Bronchial epithelial cell (primary cell): ENCODE measurements at regions not wholly inside any gene's neighbourhood (a gene's known extent, or its start where the extent isn't known, plus 50 kb on each side); places are given as distances from the start of the nearest gene placed in this dataset.

ENCODE experiments used
- DNase-seq: peaks from one replicate; pipeline ENCODE4 v3.0.0-alpha.2; 2010; ENCODE audit warnings: low read depth
- FAIRE-seq: peaks from 2 replicates; lab custom pipeline; 2011; peaks lifted over from hg19 to GRCh38; lab: Jason Lieb, UNC
- H3K27me3 ChIP-seq: 2 replicates; pipeline ENCODE4 v1.5.1; 2011; ENCODE audit warnings: low read length; ENCODE audit not compliant: control insufficient read depth, insufficient read depth
- H3K36me3 ChIP-seq: 2 replicates; pipeline ENCODE4 v1.5.1; 2011; ENCODE audit warnings: low read length; ENCODE audit not compliant: control insufficient read depth, insufficient read depth
- H3K4me3 ChIP-seq: 2 replicates; pipeline ENCODE4 v1.5.1; 2011; ENCODE audit warnings: mild to moderate bottlenecking, low read depth, low read length, control low read depth
- TF ChIP-seq, protein P1 (sequence below): IDR thresholded peaks from 2 replicates; pipeline ENCODE4 v1.5.1; 2011; ENCODE audit warnings: mild to moderate bottlenecking, moderate library complexity, low read length, control low read depth, inconsistent platforms; ENCODE audit not compliant: insufficient read depth, severe bottlenecking

GRCh38 chr4:31334086-31334910, 614.1 kb downstream of the PCDH7 start:
- no peak for FAIRE-seq
- TF ChIP-seq, protein P1, sequence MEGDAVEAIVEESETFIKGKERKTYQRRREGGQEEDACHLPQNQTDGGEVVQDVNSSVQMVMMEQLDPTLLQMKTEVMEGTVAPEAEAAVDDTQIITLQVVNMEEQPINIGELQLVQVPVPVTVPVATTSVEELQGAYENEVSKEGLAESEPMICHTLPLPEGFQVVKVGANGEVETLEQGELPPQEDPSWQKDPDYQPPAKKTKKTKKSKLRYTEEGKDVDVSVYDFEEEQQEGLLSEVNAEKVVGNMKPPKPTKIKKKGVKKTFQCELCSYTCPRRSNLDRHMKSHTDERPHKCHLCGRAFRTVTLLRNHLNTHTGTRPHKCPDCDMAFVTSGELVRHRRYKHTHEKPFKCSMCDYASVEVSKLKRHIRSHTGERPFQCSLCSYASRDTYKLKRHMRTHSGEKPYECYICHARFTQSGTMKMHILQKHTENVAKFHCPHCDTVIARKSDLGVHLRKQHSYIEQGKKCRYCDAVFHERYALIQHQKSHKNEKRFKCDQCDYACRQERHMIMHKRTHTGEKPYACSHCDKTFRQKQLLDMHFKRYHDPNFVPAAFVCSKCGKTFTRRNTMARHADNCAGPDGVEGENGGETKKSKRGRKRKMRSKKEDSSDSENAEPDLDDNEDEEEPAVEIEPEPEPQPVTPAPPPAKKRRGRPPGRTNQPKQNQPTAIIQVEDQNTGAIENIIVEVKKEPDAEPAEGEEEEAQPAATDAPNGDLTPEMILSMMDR, result no peak
- DNase-seq, result no peak
- no peaks in the 10 kb centered on the region for H3K36me3 ChIP-seq
- H3K4me3 ChIP-seq, result no peak overlapping the region
- no peaks in the 10 kb centered on the region for H3K27me3 ChIP-seq

GRCh38 chr4:31338000-31338399, 617.8 kb downstream of the PCDH7 start:
- TF ChIP-seq, protein P1, result no peak
- FAIRE-seq (no peak), DNase-seq (no peak)
- no peaks in the 10 kb centered on the region for H3K36me3 ChIP-seq
- H3K27me3 ChIP-seq, result no peaks in the 10 kb centered on the region
- no peak overlapping the region for H3K4me3 ChIP-seq

DNA sequence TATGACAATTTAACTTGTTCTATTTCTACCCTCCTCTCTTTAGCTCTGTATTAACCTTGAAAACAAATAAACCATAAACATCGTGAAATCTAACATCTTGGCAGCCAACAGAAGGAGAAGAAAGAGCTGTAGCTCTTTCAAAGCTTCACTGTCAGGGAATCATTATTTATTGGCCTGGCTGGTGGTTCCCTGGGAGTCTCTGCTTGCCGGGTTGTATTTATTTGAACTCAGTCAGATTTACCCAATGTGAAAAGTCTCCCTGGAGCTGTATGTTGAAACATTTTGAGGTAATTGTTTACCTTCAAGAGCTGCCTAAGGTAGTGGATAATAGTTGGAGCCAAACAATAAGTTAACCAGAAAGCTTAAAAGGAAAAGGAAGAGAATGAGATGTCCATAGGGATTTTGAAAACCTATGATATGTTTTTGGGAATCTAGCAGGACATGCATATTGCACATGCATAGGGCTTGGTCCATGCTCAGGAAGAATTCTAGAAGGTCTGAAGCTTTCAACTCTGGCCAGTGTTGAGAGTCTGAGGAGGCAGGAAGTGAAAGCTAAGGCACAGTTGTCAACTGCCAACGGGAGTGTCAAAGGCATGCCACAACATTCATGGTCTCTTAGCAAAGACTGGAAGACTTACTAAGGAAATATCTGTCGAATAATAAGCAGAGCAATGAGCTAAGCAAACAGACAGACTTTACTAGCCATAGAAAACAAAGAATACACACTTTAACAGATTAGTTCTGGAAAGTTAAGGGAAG, 621.6 kb downstream of the PCDH7 start:
- no peaks in the 10 kb centered on the region for H3K27me3 ChIP-seq
- TF ChIP-seq, protein P1, result no peak
- FAIRE-seq (no peak), DNase-seq (peak; percentile 14)
- H3K36me3 ChIP-seq, result no peaks in the 10 kb centered on the region
- no peak overlapping the region for H3K4me3 ChIP-seq

- FAIRE-seq (no peak), DNase-seq (no peak)
- Histone ChIP-seq H3K27me3 (no peaks in the 10 kb centered on the region), H3K4me3 (no peak overlapping the region), H3K36me3 (no peaks in the 10 kb centered on the region)
- TF ChIP-seq, protein P1, result no peak
These were observed 622.9 kb downstream of the PCDH7 start for GRCh38 chr4:31343061-31343460.

- no peak for FAIRE-seq
These were observed 629.7 kb downstream of the PCDH7 start for GRCh38 chr4:31349907-31350306.

More at GRCh38 chr4:31349907-31350306, 629.7 kb downstream of the PCDH7 start:
- H3K27me3 ChIP-seq, result no peaks in the 10 kb centered on the region
- DNase-seq, result no peak
- H3K4me3 ChIP-seq, result no peak overlapping the region
- H3K36me3 ChIP-seq, result no peaks in the 10 kb centered on the region
- TF ChIP-seq, protein P1, result no peak
